Duodenal mucosa (tissue), 2 donors: ENCODE measurements at regions not wholly inside any gene's neighbourhood (a gene's known extent, or its start where the extent isn't known, plus 50 kb on each side); places are given as distances from the start of the nearest gene placed in this dataset.
"Not testable (repeated sequence)": the region's sequence is repeated elsewhere in the genome, so short reads cannot be mapped to it uniquely, and the experiment has no call there.

Experiments used
- H3K27ac ChIP-seq: one replicate; pipeline ENCODE4 v1.7.0; 2013; ENCODE audit warnings: low read depth, low read length
- H3K27me3 ChIP-seq, 2 donors: one replicate each; pipeline ENCODE4 v1.7.0; 2013; ENCODE audit warnings: low read length in 2 of 2, control low read depth in 1 of 2; ENCODE audit not compliant: insufficient read depth in 2 of 2, control insufficient read depth in 1 of 2
- H3K36me3 ChIP-seq, 2 donors: one replicate each; pipeline ENCODE4 v1.7.0; 2013; ENCODE audit warnings: low read length in 2 of 2, control low read depth in 1 of 2; ENCODE audit not compliant: insufficient read depth in 2 of 2, control insufficient read depth in 1 of 2
- H3K4me1 ChIP-seq, 2 donors: one replicate each; pipeline ENCODE4 v1.7.0; 2013; ENCODE audit warnings: low read length in 2 of 2, control low read depth in 1 of 2; ENCODE audit not compliant: insufficient read depth in 2 of 2, control insufficient read depth in 1 of 2
- H3K4me3 ChIP-seq, 2 donors: one replicate each; pipeline ENCODE4 v1.7.0; 2013; ENCODE audit warnings: low read length in 2 of 2, low read depth in 1 of 2
- H3K9ac ChIP-seq, 2 donors: one replicate each; pipeline ENCODE4 v1.7.0; 2013; ENCODE audit warnings: low read length in 2 of 2, low read depth in 1 of 2
- H3K9me3 ChIP-seq, 2 donors: one replicate each; pipeline ENCODE4 v1.7.0; 2013; ENCODE audit warnings: low read length in 2 of 2, control low read depth in 1 of 2; ENCODE audit not compliant: control insufficient read depth in 1 of 2

DNA sequence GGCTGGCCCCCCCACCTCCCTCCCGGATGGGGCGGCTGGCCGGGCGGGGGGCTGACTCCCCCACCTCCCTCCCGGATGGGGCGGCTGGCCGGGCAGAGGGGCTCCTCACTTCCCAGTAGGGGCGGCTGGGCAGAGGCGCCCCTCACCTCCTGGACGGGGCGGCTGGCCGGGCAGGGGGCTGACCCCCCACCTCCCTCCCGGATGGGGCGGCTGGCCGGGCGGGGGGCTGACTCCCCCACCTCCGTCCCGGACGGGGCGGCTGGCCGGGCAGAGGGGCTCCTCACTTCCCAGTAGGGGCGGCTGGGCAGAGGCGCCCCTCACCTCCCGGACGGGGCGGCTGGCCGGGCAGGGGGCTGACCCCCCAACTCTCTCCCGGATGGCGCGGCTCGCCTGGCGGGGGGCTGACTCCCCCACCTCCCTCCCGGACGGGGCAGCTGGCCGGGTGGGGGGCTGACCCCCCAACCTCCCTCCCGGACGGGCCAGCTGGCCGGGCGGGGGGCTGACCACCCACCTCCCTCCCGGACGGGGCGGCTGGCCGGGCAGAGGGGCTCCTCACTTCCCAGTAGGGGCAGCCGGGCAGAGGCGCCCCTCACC is 194.1 kb upstream of the GRIA1 start:
- H3K9me3 ChIP-seq, H3K4me3 ChIP-seq, H3K27me3 ChIP-seq: not testable (repeated sequence)

DNA sequence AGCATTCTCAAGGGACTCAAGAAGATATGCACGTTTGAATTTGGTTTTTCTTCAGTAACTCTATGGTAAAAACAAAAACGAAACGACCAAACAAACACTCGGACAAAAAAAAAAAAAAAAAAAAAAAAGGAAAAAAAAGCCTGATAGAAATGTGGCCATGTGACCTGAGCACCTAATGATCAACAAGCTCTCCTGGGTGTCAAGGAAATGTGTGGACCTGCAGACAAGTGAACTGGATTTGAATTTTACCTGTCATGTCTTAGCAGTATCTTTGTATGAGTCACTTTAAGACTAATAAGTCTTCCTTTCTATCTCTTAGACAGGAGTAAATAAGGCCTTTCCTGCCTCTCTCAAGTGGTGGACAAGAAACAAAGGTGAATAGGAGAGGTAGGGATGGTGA is 190.6 kb upstream of the GRIA1 start:
- no peaks in the 10 kb centered on the region for H3K27me3 ChIP-seq
- no peaks in the 10 kb centered on the region for H3K36me3 ChIP-seq
- H3K9me3 ChIP-seq, result no peaks in the 10 kb centered on the region
- H3K27ac ChIP-seq, result no peak overlapping the region
- no peak overlapping the region for H3K4me3 ChIP-seq
- no peak overlapping the region for H3K9ac ChIP-seq
- no peaks in the 10 kb centered on the region for H3K4me1 ChIP-seq

More for the DNA sequence above, 194.1 kb upstream of the GRIA1 start:
- not testable (repeated sequence) for H3K9ac ChIP-seq, H3K4me1 ChIP-seq, H3K36me3 ChIP-seq, H3K27ac ChIP-seq

DNA sequence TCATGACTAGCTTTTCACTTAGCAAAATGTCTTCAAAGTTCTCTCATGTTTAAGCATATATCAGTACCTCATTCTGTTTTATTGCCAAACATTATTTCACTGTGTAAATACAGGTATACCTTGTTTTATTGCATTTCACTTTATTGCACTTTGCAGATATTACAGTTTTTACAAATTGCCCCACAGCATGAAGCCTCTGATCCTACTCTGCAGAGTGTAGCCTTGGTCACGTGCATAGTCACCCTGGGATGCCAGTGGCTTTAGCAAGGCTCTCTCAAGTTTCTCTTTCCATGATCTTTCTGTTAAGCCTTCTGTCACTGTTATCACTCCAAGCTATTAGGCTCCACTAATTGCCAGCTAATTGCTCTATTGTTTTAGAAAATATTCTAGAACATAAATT is 182.2 kb upstream of the GRIA1 start:
- Histone ChIP-seq H3K27ac (no peak overlapping the region), H3K4me3 (no peak overlapping the region)

DNA sequence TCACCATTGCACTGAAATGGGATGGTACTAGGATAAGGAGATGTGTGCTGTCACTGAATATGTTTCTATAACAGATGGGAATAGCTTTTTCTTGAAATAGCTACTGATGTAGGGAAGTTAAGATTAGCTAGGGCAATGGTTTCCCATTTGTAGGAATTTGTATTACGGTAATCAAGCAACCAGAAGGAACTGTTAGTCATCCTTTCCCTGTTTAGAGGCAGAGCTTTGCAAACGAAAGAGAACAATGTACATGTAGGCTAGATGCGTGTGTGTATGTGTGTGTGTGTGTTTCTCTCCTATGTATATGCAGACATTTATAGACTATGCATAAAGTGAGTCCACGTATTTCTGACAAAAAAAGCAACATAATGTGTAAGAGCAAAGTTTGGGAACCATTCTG is 171.9 kb upstream of the GRIA1 start:
- Histone ChIP-seq H3K27me3 (no peaks in the 10 kb centered on the region), H3K36me3 (no peaks in the 10 kb centered on the region), H3K9ac (no peak overlapping the region), H3K4me3 (no peak overlapping the region), H3K27ac (no peak overlapping the region), H3K9me3 (peaks cover 2 to 4% of the 10 kb centered on the region in 2 donors), H3K4me1 (no peaks in the 10 kb centered on the region)

More for the DNA sequence above, 182.2 kb upstream of the GRIA1 start:
- H3K36me3 ChIP-seq, result no peaks in the 10 kb centered on the region
- no peaks in the 10 kb centered on the region for H3K4me1 ChIP-seq
- H3K9ac ChIP-seq, result no peak overlapping the region
- H3K27me3 ChIP-seq, result no peaks in the 10 kb centered on the region
- no peaks in the 10 kb centered on the region for H3K9me3 ChIP-seq

DNA sequence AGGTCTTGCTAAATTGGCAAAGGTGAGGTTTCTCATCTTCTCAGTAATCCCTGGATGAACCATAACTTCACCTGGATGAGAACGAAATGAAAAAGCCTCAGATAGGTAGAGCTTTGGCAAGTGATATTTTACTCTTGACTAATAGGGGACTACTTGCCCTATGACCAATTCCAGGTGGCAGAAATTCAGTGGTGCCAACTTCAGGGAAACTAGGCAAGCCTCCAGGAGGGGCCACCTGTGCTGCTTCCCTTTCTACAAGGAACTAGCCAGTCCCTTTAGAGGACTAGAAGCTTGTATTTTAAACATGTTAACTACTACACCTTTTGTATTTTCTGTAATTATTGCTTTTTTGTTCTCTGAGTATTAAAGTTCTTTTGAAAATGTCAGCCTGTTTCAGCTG is 169.0 kb upstream of the GRIA1 start:
- Histone ChIP-seq H3K36me3 (no peaks in the 10 kb centered on the region), H3K27ac (no peak overlapping the region), H3K4me3 (no peak overlapping the region), H3K4me1 (no peaks in the 10 kb centered on the region), H3K9ac (no peak overlapping the region), H3K27me3 (no peaks in the 10 kb centered on the region), H3K9me3 (peaks cover 3 to 4% of the 10 kb centered on the region in 2 donors)

DNA sequence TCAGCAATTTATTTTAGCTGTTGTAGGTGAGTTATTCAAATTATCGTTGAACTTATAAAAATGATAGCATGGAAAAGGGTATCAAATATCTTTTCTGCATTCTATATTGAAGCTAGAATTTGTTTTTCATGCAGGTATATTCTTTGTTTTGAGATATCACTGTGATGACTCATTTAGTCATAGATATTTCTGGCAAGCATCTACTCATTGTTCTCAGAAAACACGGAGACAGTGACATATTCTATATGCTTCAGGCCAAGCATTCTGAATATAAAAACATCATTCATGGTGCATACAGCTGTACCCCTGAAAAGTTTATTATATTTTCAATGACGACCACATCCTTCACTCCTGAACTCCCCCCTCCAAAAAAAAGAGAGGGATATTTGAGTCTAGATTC is 150.3 kb upstream of the GRIA1 start:
- H3K27ac ChIP-seq, result no peak overlapping the region
- no peaks in the 10 kb centered on the region for H3K4me1 ChIP-seq
- H3K27me3 ChIP-seq, result no peaks in the 10 kb centered on the region

DNA sequence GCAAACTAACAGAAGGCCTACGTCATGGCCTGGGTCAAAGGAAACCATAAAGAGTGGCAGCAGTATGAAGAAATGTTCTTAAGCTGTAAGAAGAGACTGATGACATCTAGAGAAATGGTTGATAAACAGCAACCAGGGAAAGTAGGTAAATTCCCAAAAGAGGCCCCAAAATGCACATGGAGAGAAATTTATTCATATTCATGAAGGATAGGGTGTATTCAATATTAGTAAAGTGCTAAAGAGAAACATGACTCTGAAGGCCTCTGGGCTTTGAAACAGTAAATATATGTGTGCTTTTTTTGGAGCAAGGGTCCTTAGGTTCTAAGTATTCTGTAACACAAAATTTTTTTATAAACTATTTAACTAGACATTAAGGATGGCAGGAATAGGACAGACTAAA is 149.7 kb upstream of the GRIA1 start:
- no peak overlapping the region for H3K4me3 ChIP-seq
- no peak overlapping the region for H3K9ac ChIP-seq
- H3K4me1 ChIP-seq, result no peaks in the 10 kb centered on the region
- H3K27me3 ChIP-seq, result no peaks in the 10 kb centered on the region
- H3K36me3 ChIP-seq, result no peaks in the 10 kb centered on the region
- H3K27ac ChIP-seq, result no peak overlapping the region
- no peaks in the 10 kb centered on the region for H3K9me3 ChIP-seq

More for the DNA sequence above, 150.3 kb upstream of the GRIA1 start:
- Histone ChIP-seq H3K4me3 (no peak overlapping the region), H3K36me3 (no peaks in the 10 kb centered on the region), H3K9ac (no peak overlapping the region), H3K9me3 (no peaks in the 10 kb centered on the region)

DNA sequence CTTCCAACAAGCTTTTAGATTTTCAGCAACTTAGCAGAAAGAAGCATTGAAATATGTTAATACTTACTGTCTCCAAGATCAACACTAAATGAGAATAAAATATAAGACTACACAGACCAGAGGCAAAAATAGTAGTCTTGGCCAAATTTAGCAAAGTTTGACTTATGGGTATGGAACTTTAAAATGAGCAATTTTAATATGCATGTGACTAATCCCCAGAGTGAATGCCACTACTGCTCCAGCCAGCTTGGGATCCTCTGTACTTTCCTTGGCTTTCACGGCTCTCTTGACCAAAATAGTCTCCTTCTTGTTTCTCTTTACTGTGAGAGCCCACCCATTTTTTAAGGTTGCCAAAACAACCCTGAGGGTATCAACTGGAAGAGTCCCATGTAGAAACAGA is 148.0 kb upstream of the GRIA1 start:
- no peaks in the 10 kb centered on the region for H3K4me1 ChIP-seq
- no peaks in the 10 kb centered on the region for H3K27me3 ChIP-seq
- H3K36me3 ChIP-seq, result no peaks in the 10 kb centered on the region
- H3K4me3 ChIP-seq, result no peak overlapping the region
- no peak overlapping the region for H3K9ac ChIP-seq
- no peak overlapping the region for H3K27ac ChIP-seq
- no peaks in the 10 kb centered on the region for H3K9me3 ChIP-seq

DNA sequence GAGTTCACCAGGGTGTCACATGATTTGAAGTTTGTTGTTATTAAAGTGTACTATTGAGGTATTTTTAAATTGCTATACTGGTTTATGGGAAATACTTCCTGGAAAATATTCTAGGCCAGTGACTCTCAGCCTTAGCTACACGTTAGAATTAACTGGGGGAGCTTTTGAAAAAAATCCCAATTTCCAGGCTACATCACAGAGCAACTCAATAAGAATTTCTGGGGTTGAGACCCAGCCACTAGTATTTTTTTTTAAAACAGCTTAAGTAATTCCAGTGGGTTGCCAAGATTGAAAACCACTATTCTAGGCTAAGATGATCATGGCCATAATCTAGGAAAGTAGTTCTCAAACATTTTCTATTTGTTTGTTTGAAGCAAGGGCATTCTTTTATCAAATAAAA is 142.9 kb upstream of the GRIA1 start:
- Histone ChIP-seq H3K27me3 (no peaks in the 10 kb centered on the region), H3K9ac (no peak overlapping the region), H3K36me3 (no peaks in the 10 kb centered on the region), H3K9me3 (no peaks in the 10 kb centered on the region), H3K4me1 (no peaks in the 10 kb centered on the region), H3K27ac (no peak overlapping the region), H3K4me3 (no peak overlapping the region)

DNA sequence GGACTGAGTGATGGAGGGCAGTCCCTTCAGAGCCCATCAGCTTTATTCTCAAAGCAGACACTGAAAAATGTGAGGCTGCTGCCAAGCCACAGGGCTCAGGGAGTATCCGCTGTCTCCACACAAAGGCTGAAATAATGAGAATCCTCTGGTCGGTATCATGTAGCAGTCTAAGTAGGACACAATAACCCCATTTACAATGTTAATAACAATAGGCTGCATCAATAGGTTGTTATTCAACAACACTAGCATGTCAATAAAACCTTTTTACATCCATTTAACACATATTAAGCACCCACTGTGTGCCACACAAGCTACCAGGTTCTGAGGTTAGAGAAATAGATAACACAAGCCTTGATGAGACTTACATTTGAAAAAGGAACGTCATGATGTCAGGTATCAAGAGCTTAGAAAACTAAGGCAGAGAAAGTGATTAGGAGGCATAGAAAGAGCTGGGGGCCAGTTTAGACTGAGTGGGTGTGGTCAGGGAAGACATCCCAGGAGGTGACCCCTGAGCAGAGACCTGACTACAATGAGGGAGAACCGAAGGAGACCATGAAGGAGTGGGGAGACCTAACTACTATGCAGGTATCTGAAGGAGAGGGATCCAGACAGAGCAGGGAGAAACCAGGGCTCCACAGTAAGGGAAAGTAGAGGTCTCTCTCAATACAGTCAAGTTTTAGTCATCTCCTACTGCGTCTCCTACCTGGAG is 140.1 kb upstream of the GRIA1 start:
- H3K27me3 ChIP-seq, result no peaks in the 10 kb centered on the region
- no peaks in the 10 kb centered on the region for H3K4me1 ChIP-seq
- no peaks in the 10 kb centered on the region for H3K9me3 ChIP-seq
- no peak overlapping the region for H3K27ac ChIP-seq
- H3K4me3 ChIP-seq, result no peak overlapping the region
- H3K9ac ChIP-seq, result no peak overlapping the region
- H3K36me3 ChIP-seq, result no peaks in the 10 kb centered on the region
